ENCODE measurements at regions not wholly inside any gene's neighbourhood (a gene's known extent, or its start where the extent isn't known, plus 50 kb on each side); places are given as distances from the start of the nearest gene placed in this dataset.
"Not testable (repeated sequence)": the region's sequence is repeated elsewhere in the genome, so short reads cannot be mapped to it uniquely, and the experiment has no call there.

GRCh38 chr1:146883190-146883589, 54.9 kb upstream of the NBPF12 start:
- not testable (repeated sequence) for DNase-seq (ENCODE audit: extremely low read depth, low read depth)

- not testable (repeated sequence) for DNase-seq (ENCODE audit: extremely low read depth, low read depth)
Measured at GRCh38 chr1:146881096-146881495, 57.0 kb upstream of the NBPF12 start.

GRCh38 chr1:146863799-146864319, 74.3 kb upstream of the NBPF12 start:
- DNase-seq (ENCODE audit: extremely low read depth, low read depth): not testable (repeated sequence)

GRCh38 chr1:146853147-146853546, 85.0 kb upstream of the NBPF12 start:
- DNase-seq (ENCODE audit: extremely low read depth, low read depth): not testable (repeated sequence)

GRCh38 chr1:146850352-146850889, 87.7 kb upstream of the NBPF12 start:
- not testable (repeated sequence) for DNase-seq (ENCODE audit: extremely low read depth, low read depth)

GRCh38 chr1:146838725-146839124, 99.4 kb upstream of the NBPF12 start:
- DNase-seq (ENCODE audit: extremely low read depth, low read depth): not testable (repeated sequence)

- not testable (repeated sequence) for DNase-seq (ENCODE audit: extremely low read depth, low read depth)
Measured at GRCh38 chr1:146826957-146827356, 111.2 kb upstream of the NBPF12 start.

- DNase-seq (ENCODE audit: extremely low read depth, low read depth): not testable (repeated sequence)
Measured at GRCh38 chr1:146794236-146794635, 143.9 kb upstream of the NBPF12 start.

GRCh38 chr1:146792725-146793124, 145.4 kb upstream of the NBPF12 start:
- DNase-seq (ENCODE audit: extremely low read depth, low read depth): not testable (repeated sequence)

- DNase-seq (ENCODE audit: extremely low read depth, low read depth): not testable (repeated sequence)
Measured at GRCh38 chr1:146784212-146784940, 153.7 kb upstream of the NBPF12 start.

GRCh38 chr1:146781235-146781634, 156.9 kb upstream of the NBPF12 start:
- not testable (repeated sequence) for DNase-seq (ENCODE audit: extremely low read depth, low read depth)

GRCh38 chr1:146777826-146778602, 160.1 kb upstream of the NBPF12 start:
- not testable (repeated sequence) for DNase-seq (ENCODE audit: extremely low read depth, low read depth)

- not testable (repeated sequence) for DNase-seq (ENCODE audit: extremely low read depth, low read depth)
Measured at GRCh38 chr1:146774988-146775387, 163.1 kb upstream of the NBPF12 start.

- DNase-seq (ENCODE audit: extremely low read depth, low read depth): not testable (repeated sequence)
Measured at GRCh38 chr1:146774271-146774670, 163.9 kb upstream of the NBPF12 start.

- DNase-seq (ENCODE audit: extremely low read depth, low read depth): not testable (repeated sequence)
Measured at GRCh38 chr1:146771409-146771808, 166.7 kb upstream of the NBPF12 start.

GRCh38 chr1:146770998-146771397, 167.1 kb upstream of the NBPF12 start:
- DNase-seq (ENCODE audit: extremely low read depth, low read depth): not testable (repeated sequence)

GRCh38 chr1:146763234-146763633, 174.9 kb upstream of the NBPF12 start:
- not testable (repeated sequence) for DNase-seq (ENCODE audit: extremely low read depth, low read depth)

GRCh38 chr1:146756858-146757257, 181.3 kb upstream of the NBPF12 start:
- not testable (repeated sequence) for DNase-seq (ENCODE audit: extremely low read depth, low read depth)

GRCh38 chr1:146748686-146749085, 189.4 kb upstream of the NBPF12 start:
- DNase-seq (ENCODE audit: extremely low read depth, low read depth): not testable (repeated sequence)

GRCh38 chr1:146731981-146732680, 206.0 kb upstream of the NBPF12 start:
- DNase-seq (ENCODE audit: extremely low read depth, low read depth): not testable (repeated sequence)

Measured in AG09319 (cell line).